ENCODE measurements at regions not wholly inside any gene's neighbourhood (a gene's known extent, or its start where the extent isn't known, plus 50 kb on each side); places are given as distances from the start of the nearest gene placed in this dataset.

DNA sequence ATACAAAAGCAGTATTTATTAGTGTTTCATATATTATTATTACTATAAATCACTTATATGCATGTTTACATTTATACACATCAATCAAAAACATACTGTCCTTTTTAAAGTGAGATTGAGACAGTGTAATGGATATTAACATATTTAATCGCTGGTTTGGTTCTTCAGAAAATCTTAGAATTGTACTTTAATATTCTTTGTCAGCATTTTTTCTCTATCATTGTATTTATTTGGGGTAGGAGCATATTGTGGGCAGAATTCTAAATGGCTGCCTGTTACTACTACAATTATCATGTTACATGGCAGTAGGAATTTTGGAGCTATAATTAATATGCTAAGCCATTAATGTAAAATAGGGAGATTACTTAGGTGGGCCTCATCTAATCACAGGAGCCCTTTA, 722.6 kb downstream of the TLR4 start:
- H3K4me2 ChIP-seq (ENCODE audit: insufficient read depth, low read length): no peak overlapping the region

GRCh38 chr9:118438810-118439209, 734.6 kb downstream of the TLR4 start:
- Histone ChIP-seq H3K36me3 (ENCODE audit: insufficient read depth, low read length) (no peaks in the 10 kb centered on the region), H4K20me1 (ENCODE audit: insufficient read depth, low read length) (no peaks in the 10 kb centered on the region), H3K27ac (ENCODE audit: low read depth, low read length) (no peak overlapping the region), H3K79me2 (ENCODE audit: insufficient read depth, low read length) (no peaks in the 10 kb centered on the region), H2AFZ (ENCODE audit: low read length) (no peak overlapping the region), H3K9me3 (ENCODE audit: low read depth, low read length) (no peaks in the 10 kb centered on the region), H3K4me3 (ENCODE audit: insufficient read depth, low read length) (no peak overlapping the region), H3K4me1 (ENCODE audit: insufficient read depth, low read length) (no peaks in the 10 kb centered on the region), H3K27me3 (ENCODE audit: insufficient read depth, low read length) (no peaks in the 10 kb centered on the region), H3K4me2 (ENCODE audit: insufficient read depth, low read length) (no peak overlapping the region)
- TF ChIP-seq CTCF (IDR thresholded peaks at IDR 0.05; ENCODE audit: extremely low read depth, low read depth, low read length): no peak
- no peak for DNase-seq (ENCODE audit: insufficient read length, low spot score, missing footprints)

More for the DNA sequence above, 722.6 kb downstream of the TLR4 start:
- Histone ChIP-seq H3K27me3 (ENCODE audit: insufficient read depth, low read length) (no peaks in the 10 kb centered on the region), H3K9me3 (ENCODE audit: low read depth, low read length) (no peaks in the 10 kb centered on the region), H2AFZ (ENCODE audit: low read length) (no peak overlapping the region), H3K79me2 (ENCODE audit: insufficient read depth, low read length) (no peaks in the 10 kb centered on the region), H3K4me1 (ENCODE audit: insufficient read depth, low read length) (no peaks in the 10 kb centered on the region), H3K4me3 (ENCODE audit: insufficient read depth, low read length) (no peak overlapping the region), H3K27ac (ENCODE audit: low read depth, low read length) (no peak overlapping the region), H4K20me1 (ENCODE audit: insufficient read depth, low read length) (no peaks in the 10 kb centered on the region), H3K36me3 (ENCODE audit: insufficient read depth, low read length) (no peaks in the 10 kb centered on the region)
- DNase-seq (ENCODE audit: insufficient read length, low spot score, missing footprints): no peak
- TF ChIP-seq CTCF (IDR thresholded peaks at IDR 0.05; ENCODE audit: extremely low read depth, low read depth, low read length): no peak

DNA sequence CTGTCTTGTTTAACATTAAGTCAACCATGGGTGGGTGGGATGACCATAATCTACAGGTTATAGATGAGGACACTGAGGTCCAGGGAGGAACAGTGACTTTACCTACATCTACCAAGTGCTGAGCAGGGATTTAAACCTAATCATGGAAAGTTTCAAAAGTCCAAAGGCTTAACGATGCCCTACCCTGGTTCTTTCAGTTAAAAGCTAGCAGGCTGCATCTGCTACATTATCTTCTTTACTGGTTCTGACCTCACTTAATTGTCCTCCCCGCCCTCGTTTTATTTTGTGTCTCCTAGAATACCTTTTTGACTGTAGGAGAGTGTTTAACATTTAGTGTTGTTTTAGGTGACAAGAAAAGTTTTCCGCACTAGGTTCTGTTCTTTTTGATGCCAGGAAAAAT, 735.2 kb downstream of the TLR4 start:
- no peaks in the 10 kb centered on the region for H3K4me1 ChIP-seq (ENCODE audit: insufficient read depth, low read length)
- H3K27ac ChIP-seq (ENCODE audit: low read depth, low read length): no peak overlapping the region
- no peaks in the 10 kb centered on the region for H3K79me2 ChIP-seq (ENCODE audit: insufficient read depth, low read length)
- no peaks in the 10 kb centered on the region for H3K36me3 ChIP-seq (ENCODE audit: insufficient read depth, low read length)
- H3K4me2 ChIP-seq (ENCODE audit: insufficient read depth, low read length): no peak overlapping the region
- no peaks in the 10 kb centered on the region for H3K9me3 ChIP-seq (ENCODE audit: low read depth, low read length)
- no peak overlapping the region for H3K4me3 ChIP-seq (ENCODE audit: insufficient read depth, low read length)
- no peak overlapping the region for H2AFZ ChIP-seq (ENCODE audit: low read length)
- no peak for DNase-seq (ENCODE audit: insufficient read length, low spot score, missing footprints)
- H3K27me3 ChIP-seq (ENCODE audit: insufficient read depth, low read length): no peaks in the 10 kb centered on the region
- TF ChIP-seq CTCF (IDR thresholded peaks at IDR 0.05; ENCODE audit: extremely low read depth, low read depth, low read length): no peak
- no peaks in the 10 kb centered on the region for H4K20me1 ChIP-seq (ENCODE audit: insufficient read depth, low read length)

DNA sequence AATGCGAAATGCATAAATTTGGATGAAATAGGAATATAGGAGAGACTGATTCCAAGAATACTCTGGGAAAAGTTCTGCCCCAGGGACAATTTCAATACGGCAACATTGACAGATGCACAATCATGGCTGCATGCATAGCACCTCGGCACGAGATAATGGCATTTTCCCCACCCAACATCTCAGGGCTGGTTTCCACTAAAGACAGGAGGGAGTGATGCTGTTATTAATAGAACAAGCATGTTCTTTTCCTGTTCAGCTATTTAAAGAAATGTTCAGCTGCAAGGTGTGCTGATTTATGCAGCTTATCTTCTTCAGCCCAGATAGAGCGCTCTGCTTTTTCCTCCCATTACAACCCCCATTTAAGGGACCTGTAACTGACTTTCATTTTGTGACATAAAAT, 740.2 kb downstream of the TLR4 start:
- no peak for TF ChIP-seq CTCF (IDR thresholded peaks at IDR 0.05; ENCODE audit: extremely low read depth, low read depth, low read length)
- Histone ChIP-seq H3K9me3 (ENCODE audit: low read depth, low read length) (no peaks in the 10 kb centered on the region), H4K20me1 (ENCODE audit: insufficient read depth, low read length) (no peaks in the 10 kb centered on the region), H3K79me2 (ENCODE audit: insufficient read depth, low read length) (no peaks in the 10 kb centered on the region), H3K27me3 (ENCODE audit: insufficient read depth, low read length) (no peaks in the 10 kb centered on the region), H3K4me3 (ENCODE audit: insufficient read depth, low read length) (no peak overlapping the region), H3K4me1 (ENCODE audit: insufficient read depth, low read length) (no peaks in the 10 kb centered on the region), H3K27ac (ENCODE audit: low read depth, low read length) (no peak overlapping the region), H3K4me2 (ENCODE audit: insufficient read depth, low read length) (no peak overlapping the region), H2AFZ (ENCODE audit: low read length) (no peak overlapping the region), H3K36me3 (ENCODE audit: insufficient read depth, low read length) (no peaks in the 10 kb centered on the region)
- DNase-seq (ENCODE audit: insufficient read length, low spot score, missing footprints): no peak
